ENCODE measurements at regions not wholly inside any gene's neighbourhood (a gene's known extent, or its start where the extent isn't known, plus 50 kb on each side); places are given as distances from the start of the nearest gene placed in this dataset.

DNA sequence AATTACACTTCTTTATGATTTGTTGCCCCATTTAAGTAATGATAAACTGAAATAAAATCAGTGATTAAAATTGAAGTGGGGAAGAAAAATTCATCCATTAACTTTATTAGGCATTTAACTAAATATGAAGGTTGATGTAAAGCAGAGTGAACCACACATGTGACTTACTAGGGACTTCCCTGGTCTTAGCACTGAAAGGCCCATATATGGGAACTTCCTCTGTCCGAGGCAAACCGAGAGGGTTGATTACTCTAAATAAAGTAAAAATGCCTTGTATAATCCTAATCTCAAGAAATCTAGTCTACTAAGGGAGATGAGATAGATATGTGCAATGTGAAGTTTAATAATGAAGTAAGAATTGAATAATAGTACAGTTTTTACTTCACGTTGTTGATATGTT lies 403.9 kb upstream of the RPS6KA3 start:
- Histone ChIP-seq H3K4me2 (ENCODE audit: low read length) (no peak overlapping the region), H3K36me3 (ENCODE audit: insufficient read depth, low read length) (no peaks in the 10 kb centered on the region), H3K4me1 (ENCODE audit: insufficient read depth, low read length, poor library complexity, severe bottlenecking) (no peaks in the 10 kb centered on the region), H2AFZ (ENCODE audit: low read length) (no peak overlapping the region), H3K27ac (ENCODE audit: low read depth, low read length, poor library complexity, severe bottlenecking) (no peak overlapping the region), H4K20me1 (ENCODE audit: insufficient read depth, low read length) (no peaks in the 10 kb centered on the region), H3K9me2 (ENCODE audit: insufficient read depth, low read length) (no peaks in the 10 kb centered on the region), H3K4me3 (ENCODE audit: low read depth, low read length, poor library complexity, severe bottlenecking) (no peak overlapping the region), H3K9me3 (ENCODE audit: low read length) (no peaks in the 10 kb centered on the region), H3K79me2 (ENCODE audit: insufficient read depth, low read depth, low read length) (no peaks in the 10 kb centered on the region)
- no TSS peak for BruUV-seq (replicated peaks)
- ChIA-PET POLR2A (interaction anchor here (0.5 kb wide), 1 partner anchor 1011 kb away, joined by 6 read pairs; no protein-coding TSS in a partner anchor), CTCF (ENCODE audit: unreplicated experiment) (no interaction called here)
- DNase-seq (ENCODE audit: low spot score): no peak
- TF ChIP-seq CTCF (conservative IDR thresholded peaks at IDR 0.05; ENCODE audit: low read length) (no peak), EZH2phosphoT487 (IDR thresholded peaks at IDR 0.05; ENCODE audit: borderline replicate concordance, low read depth, low read length) (no peak)
- intact Hi-C loops (cut with micrococcal nuclease; ENCODE audit: unreplicated experiment): no loop called here

- Histone ChIP-seq H2AFZ (ENCODE audit: low read length) (no peak overlapping the region), H3K4me1 (ENCODE audit: insufficient read depth, low read length, poor library complexity, severe bottlenecking) (no peaks in the 10 kb centered on the region), H3K36me3 (ENCODE audit: insufficient read depth, low read length) (no peaks in the 10 kb centered on the region), H4K20me1 (ENCODE audit: insufficient read depth, low read length) (no peaks in the 10 kb centered on the region), H3K4me3 (ENCODE audit: low read depth, low read length, poor library complexity, severe bottlenecking) (no peak overlapping the region), H3K4me2 (ENCODE audit: low read length) (no peak overlapping the region), H3K9me2 (ENCODE audit: insufficient read depth, low read length) (no peaks in the 10 kb centered on the region), H3K27ac (ENCODE audit: low read depth, low read length, poor library complexity, severe bottlenecking) (no peak overlapping the region), H3K9me3 (ENCODE audit: low read length) (no peaks in the 10 kb centered on the region), H3K79me2 (ENCODE audit: insufficient read depth, low read depth, low read length) (no peaks in the 10 kb centered on the region)
- no TSS peak for BruUV-seq (replicated peaks)
- intact Hi-C loops (cut with micrococcal nuclease; ENCODE audit: unreplicated experiment): no loop called here
- CTCF ChIA-PET (ENCODE audit: unreplicated experiment): no interaction called here
- TF ChIP-seq CTCF (conservative IDR thresholded peaks at IDR 0.05; ENCODE audit: low read length): no peak
- TF ChIP-seq EZH2phosphoT487 (IDR thresholded peaks at IDR 0.05; ENCODE audit: borderline replicate concordance, low read depth, low read length): no peak
- no peak for DNase-seq (ENCODE audit: low spot score)
- POLR2A ChIA-PET: no interaction called here
Observed at GRCh38 chrX:20668550-20668949, 401.8 kb upstream of the RPS6KA3 start.

- Histone ChIP-seq H3K9me3 (ENCODE audit: low read length) (no peaks in the 10 kb centered on the region), H3K4me2 (ENCODE audit: low read length) (no peak overlapping the region), H3K79me2 (ENCODE audit: insufficient read depth, low read depth, low read length) (no peaks in the 10 kb centered on the region), H2AFZ (ENCODE audit: low read length) (no peak overlapping the region), H3K4me1 (ENCODE audit: insufficient read depth, low read length, poor library complexity, severe bottlenecking) (no peaks in the 10 kb centered on the region), H3K27ac (ENCODE audit: low read depth, low read length, poor library complexity, severe bottlenecking) (no peak overlapping the region), H3K9me2 (ENCODE audit: insufficient read depth, low read length) (no peaks in the 10 kb centered on the region), H3K36me3 (ENCODE audit: insufficient read depth, low read length) (no peaks in the 10 kb centered on the region), H3K4me3 (ENCODE audit: low read depth, low read length, poor library complexity, severe bottlenecking) (no peak overlapping the region), H4K20me1 (ENCODE audit: insufficient read depth, low read length) (no peaks in the 10 kb centered on the region)
- CTCF ChIA-PET (ENCODE audit: unreplicated experiment): no interaction called here
- POLR2A ChIA-PET: no interaction called here
- TF ChIP-seq EZH2phosphoT487 (IDR thresholded peaks at IDR 0.05; ENCODE audit: borderline replicate concordance, low read depth, low read length): no peak
- TF ChIP-seq CTCF (conservative IDR thresholded peaks at IDR 0.05; ENCODE audit: low read length): no peak
- BruUV-seq (replicated peaks): no TSS peak
- no peak for DNase-seq (ENCODE audit: low spot score)
- intact Hi-C loops (cut with micrococcal nuclease; ENCODE audit: unreplicated experiment): no loop called here
Observed at GRCh38 chrX:20666331-20666730, 399.6 kb upstream of the RPS6KA3 start.
